ENCODE measurements at regions not wholly inside any gene's neighbourhood (a gene's known extent, or its start where the extent isn't known, plus 50 kb on each side); places are given as distances from the start of the nearest gene placed in this dataset.

GRCh38 chr1:14061722-14062121 lies 361.7 kb downstream of the PRDM2 start:
- TF ChIP-seq, protein P1, sequence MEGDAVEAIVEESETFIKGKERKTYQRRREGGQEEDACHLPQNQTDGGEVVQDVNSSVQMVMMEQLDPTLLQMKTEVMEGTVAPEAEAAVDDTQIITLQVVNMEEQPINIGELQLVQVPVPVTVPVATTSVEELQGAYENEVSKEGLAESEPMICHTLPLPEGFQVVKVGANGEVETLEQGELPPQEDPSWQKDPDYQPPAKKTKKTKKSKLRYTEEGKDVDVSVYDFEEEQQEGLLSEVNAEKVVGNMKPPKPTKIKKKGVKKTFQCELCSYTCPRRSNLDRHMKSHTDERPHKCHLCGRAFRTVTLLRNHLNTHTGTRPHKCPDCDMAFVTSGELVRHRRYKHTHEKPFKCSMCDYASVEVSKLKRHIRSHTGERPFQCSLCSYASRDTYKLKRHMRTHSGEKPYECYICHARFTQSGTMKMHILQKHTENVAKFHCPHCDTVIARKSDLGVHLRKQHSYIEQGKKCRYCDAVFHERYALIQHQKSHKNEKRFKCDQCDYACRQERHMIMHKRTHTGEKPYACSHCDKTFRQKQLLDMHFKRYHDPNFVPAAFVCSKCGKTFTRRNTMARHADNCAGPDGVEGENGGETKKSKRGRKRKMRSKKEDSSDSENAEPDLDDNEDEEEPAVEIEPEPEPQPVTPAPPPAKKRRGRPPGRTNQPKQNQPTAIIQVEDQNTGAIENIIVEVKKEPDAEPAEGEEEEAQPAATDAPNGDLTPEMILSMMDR (conservative IDR thresholded peaks at IDR 0.05) = no peak
- no peak for TF ChIP-seq ZFX (IDR thresholded peaks at IDR 0.05)

Measured in C4-2B (cell line).